Trophoblast cell (in vitro differentiated cells and primary cell): ENCODE measurements at regions not wholly inside any gene's neighbourhood (a gene's known extent, or its start where the extent isn't known, plus 50 kb on each side); places are given as distances from the start of the nearest gene placed in this dataset.
A peak's percentile ranks its signal among the peaks of the same experiment; 100 is the strongest.
"Not testable (repeated sequence)": the region's sequence is repeated elsewhere in the genome, so short reads cannot be mapped to it uniquely, and the experiment has no call there.

Experiments
- DNase-seq, 2 donors: peaks; one replicate each; pipeline ENCODE4 v3.0.0-alpha.2; 2016
- H2AFZ ChIP-seq: 2 replicates; pipeline ENCODE4 v1.6.1; 2013; ENCODE audit warnings: low read length, moderate library complexity, mild to moderate bottlenecking; ENCODE audit not compliant: insufficient read depth, poor library complexity
- H2AK5ac ChIP-seq: 2 replicates; pipeline ENCODE4 v1.6.1; 2013; ENCODE audit warnings: mild to moderate bottlenecking, low read length
- H2BK120ac ChIP-seq: 2 replicates; pipeline ENCODE4 v1.6.1; 2013; ENCODE audit warnings: low read length, mild to moderate bottlenecking, moderate library complexity; ENCODE audit not compliant: insufficient read depth, poor library complexity
- H2BK12ac ChIP-seq: 2 replicates; pipeline ENCODE4 v1.6.1; 2013; ENCODE audit warnings: mild to moderate bottlenecking, low read length, moderate library complexity
- H2BK5ac ChIP-seq: 2 replicates; pipeline ENCODE4 v1.6.1; 2013; ENCODE audit warnings: low read length, low read depth, moderate library complexity, mild to moderate bottlenecking; ENCODE audit not compliant: poor library complexity
- H3K14ac ChIP-seq: 2 replicates; pipeline ENCODE4 v1.6.1; 2013; ENCODE audit warnings: mild to moderate bottlenecking, low read length
- H3K18ac ChIP-seq: 2 replicates; pipeline ENCODE4 v1.6.1; 2013; ENCODE audit warnings: mild to moderate bottlenecking, low read length
- H3K23ac ChIP-seq: 2 replicates; pipeline ENCODE4 v1.6.1; 2013; ENCODE audit warnings: low read length
- H3K27ac ChIP-seq: 2 replicates; pipeline ENCODE4 v1.5.1; 2013; ENCODE audit warnings: low read depth, mild to moderate bottlenecking, inconsistent platforms, low read length, moderate library complexity
- H3K27me3 ChIP-seq: 2 replicates; pipeline ENCODE4 v1.6.1; 2013; ENCODE audit warnings: inconsistent platforms, mild to moderate bottlenecking, low read length, moderate library complexity; ENCODE audit not compliant: insufficient read depth
- H3K36me3 ChIP-seq, 2 experiments: 1 replicate in 1 of 2; 2 replicates in 1 of 2; pipeline ENCODE4 v1.6.1; 2013; ENCODE audit warnings: low read length in 2 of 2, mild to moderate bottlenecking in 2 of 2, moderate library complexity in 1 of 2; ENCODE audit not compliant: insufficient read depth in 2 of 2, control insufficient read depth in 1 of 2
- H3K4ac ChIP-seq: 2 replicates; pipeline ENCODE4 v1.6.1; 2013; ENCODE audit warnings: low read depth, mild to moderate bottlenecking, low read length, moderate library complexity
- H3K4me1 ChIP-seq, 2 experiments: 1 replicate in 1 of 2; 2 replicates in 1 of 2; pipeline ENCODE4 v1.6.1; 2013; ENCODE audit warnings: low read length in 2 of 2, mild to moderate bottlenecking in 2 of 2, moderate library complexity in 1 of 2; ENCODE audit not compliant: insufficient read depth in 2 of 2, control insufficient read depth in 1 of 2
- H3K4me2 ChIP-seq: 2 replicates; pipeline ENCODE4 v1.6.1; 2013; ENCODE audit warnings: inconsistent platforms, mild to moderate bottlenecking, low read length, moderate library complexity
- H3K4me3 ChIP-seq: 2 replicates; pipeline ENCODE4 v1.5.1; 2013; ENCODE audit warnings: mild to moderate bottlenecking, low read depth, low read length, inconsistent platforms
- H3K79me1 ChIP-seq: one replicate; pipeline ENCODE4 v1.6.1; 2013; ENCODE audit warnings: low read length
- H3K79me2 ChIP-seq: 2 replicates; pipeline ENCODE4 v1.6.1; 2013; ENCODE audit warnings: low read length, mild to moderate bottlenecking; ENCODE audit not compliant: control insufficient read depth, insufficient read depth, poor library complexity
- H3K9ac ChIP-seq: 2 replicates; pipeline ENCODE4 v1.6.1; 2013; ENCODE audit warnings: mild to moderate bottlenecking, low read length
- H3K9me3 ChIP-seq: 2 replicates; pipeline ENCODE4 v1.6.1; 2013; ENCODE audit warnings: low read depth, mild to moderate bottlenecking, control low read depth, inconsistent platforms, low read length; ENCODE audit not compliant: insufficient read depth
- H4K12ac ChIP-seq: 2 replicates; pipeline ENCODE4 v1.6.1; 2013; ENCODE audit warnings: low read depth, mild to moderate bottlenecking, low read length, moderate library complexity
- H4K8ac ChIP-seq: 2 replicates; pipeline ENCODE4 v1.6.1; 2013; ENCODE audit warnings: low read depth, mild to moderate bottlenecking, low read length, moderate library complexity
- H4K91ac ChIP-seq: one replicate; pipeline ENCODE4 v1.6.1; 2013; ENCODE audit warnings: low read depth, mild to moderate bottlenecking, low read length, moderate library complexity
- WGBS: extraction: QIAGEN DNeasy Blood & Tissue Kit; methylation state at CpG from one replicate; pipeline ENCODE4 v1.1.7; 2013; ENCODE audit warnings: missing lambda C conversion rate; ENCODE audit not compliant: insufficient read length, insufficient coverage; ENCODE audit errors: extremely low coverage; 5-methylcytosine and 5-hydroxymethylcytosine counted together

DNA sequence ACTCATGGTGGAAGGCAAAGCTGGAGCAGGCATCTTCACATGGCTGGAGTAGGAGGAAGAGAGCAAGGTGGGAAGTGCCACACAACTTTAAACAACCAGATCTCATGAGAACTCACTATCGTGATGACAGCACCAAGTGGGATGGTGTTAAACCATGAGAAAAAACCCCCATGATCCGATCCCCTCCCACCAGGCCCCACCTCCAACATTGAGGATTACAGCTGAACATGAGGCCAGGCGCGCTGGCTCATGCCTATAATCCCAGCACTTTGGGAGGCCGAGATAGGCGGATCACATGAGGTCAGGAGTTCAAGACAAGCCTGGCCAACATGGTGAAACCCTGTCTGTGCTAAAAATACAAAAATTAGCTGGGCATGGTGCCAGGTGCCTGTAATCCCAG lies 66.5 kb upstream of the CAPZB start:
- H3K9me3 ChIP-seq: peaks cover 19% of the 10 kb centered on the region
- H2AFZ ChIP-seq, H3K4ac ChIP-seq, H3K9ac ChIP-seq, H4K91ac ChIP-seq, H3K23ac ChIP-seq, H3K36me3 ChIP-seq, H3K79me2 ChIP-seq, H3K27me3 ChIP-seq, H2BK12ac ChIP-seq, H3K14ac ChIP-seq, H4K12ac ChIP-seq, H2BK120ac ChIP-seq, H4K8ac ChIP-seq, H3K4me1 ChIP-seq, H2AK5ac ChIP-seq, H3K79me1 ChIP-seq, H3K18ac ChIP-seq, H3K27ac ChIP-seq, H2BK5ac ChIP-seq, DNase-seq, H3K4me2 ChIP-seq, H3K4me3 ChIP-seq: not testable (repeated sequence)
- no CpG with 5 or more reads among the region's 6 CpGs for WGBS

DNA sequence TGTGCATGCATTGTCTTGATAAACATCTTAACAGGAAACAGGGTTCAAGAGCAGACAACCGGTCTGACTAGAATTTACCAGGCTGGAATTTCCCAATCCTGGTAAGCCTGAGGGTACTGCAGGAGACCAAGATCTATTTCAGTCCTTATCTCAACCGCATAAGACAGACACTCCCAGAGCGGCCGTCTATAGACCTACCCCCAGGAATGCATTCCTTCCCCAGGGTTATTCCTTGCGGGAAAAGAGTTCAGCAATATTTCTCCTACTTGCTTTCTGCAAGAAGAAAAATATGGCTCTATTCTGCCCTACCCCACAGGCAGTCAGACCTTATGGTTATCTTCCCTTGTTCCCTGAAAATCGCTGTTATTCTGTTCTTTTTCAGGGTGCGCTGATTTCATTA lies 65.1 kb upstream of the CAPZB start:
- not testable (repeated sequence) for H3K27me3 ChIP-seq, H4K8ac ChIP-seq, H3K4me3 ChIP-seq, H2BK12ac ChIP-seq, H3K36me3 ChIP-seq, H4K91ac ChIP-seq, H3K4me2 ChIP-seq, H2AFZ ChIP-seq, H3K23ac ChIP-seq, H3K4ac ChIP-seq, H3K9ac ChIP-seq, H3K79me1 ChIP-seq, H3K14ac ChIP-seq, H2BK120ac ChIP-seq, H3K4me1 ChIP-seq, H2BK5ac ChIP-seq, H3K79me2 ChIP-seq, H3K18ac ChIP-seq, H3K27ac ChIP-seq, H4K12ac ChIP-seq, H2AK5ac ChIP-seq
- peaks cover 19% of the 10 kb centered on the region for H3K9me3 ChIP-seq
- no CpG with 5 or more reads among the region's 7 CpGs for WGBS
- peak; percentile 63 to 79 for DNase-seq

GRCh38 chr1:19547814-19548213 lies 62.5 kb upstream of the CAPZB start:
- no peaks in the 10 kb centered on the region for H3K79me1 ChIP-seq
- no peaks in the 10 kb centered on the region for H3K79me2 ChIP-seq
- no peak overlapping the region for H2AK5ac ChIP-seq
- H3K23ac ChIP-seq: no peak overlapping the region
- peaks cover 0 to 1% of the 10 kb centered on the region in 2 experiments for H3K36me3 ChIP-seq
- DNase-seq: no peak
- no CpG with 5 or more reads among the region's 1 CpG for WGBS
- no peak overlapping the region for H4K12ac ChIP-seq
- no peak overlapping the region for H3K18ac ChIP-seq
- H3K9me3 ChIP-seq: peaks cover 19% of the 10 kb centered on the region
- H3K4ac ChIP-seq: no peak overlapping the region
- H2BK120ac ChIP-seq: no peak overlapping the region
- H3K4me1 ChIP-seq: no peaks in the 10 kb centered on the region
- no peak overlapping the region for H3K14ac ChIP-seq
- H3K27me3 ChIP-seq: no peaks in the 10 kb centered on the region
- H3K9ac ChIP-seq: no peak overlapping the region
- no peak overlapping the region for H2BK5ac ChIP-seq
- no peak overlapping the region for H2BK12ac ChIP-seq
- H3K27ac ChIP-seq: no peak overlapping the region
- H2AFZ ChIP-seq: no peak overlapping the region
- H4K8ac ChIP-seq: no peak overlapping the region
- no peak overlapping the region for H3K4me3 ChIP-seq
- no peak overlapping the region for H3K4me2 ChIP-seq
- H4K91ac ChIP-seq: no peak overlapping the region

DNA sequence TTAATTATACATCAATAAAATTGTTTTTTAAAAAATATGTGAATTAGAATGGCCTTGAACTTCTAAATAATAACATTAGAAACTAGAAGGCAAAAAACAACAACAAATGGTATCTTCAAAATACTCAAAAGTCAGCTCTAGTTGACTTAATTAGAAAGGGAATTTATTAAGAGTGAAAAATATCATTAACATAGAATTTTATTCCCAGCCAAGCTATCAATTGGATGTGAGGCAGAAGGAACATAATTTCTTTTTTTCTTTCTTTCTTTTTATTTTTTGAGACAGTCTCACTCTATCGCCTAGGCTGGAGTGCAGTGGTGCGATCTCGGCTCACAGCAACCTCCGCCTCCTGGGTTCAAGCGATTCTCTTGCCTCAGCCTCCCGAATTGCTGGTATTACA lies 51.2 kb upstream of the CAPZB start:
- H2BK120ac ChIP-seq: no peak overlapping the region
- H2AFZ ChIP-seq: no peak overlapping the region
- no peaks in the 10 kb centered on the region for H3K79me1 ChIP-seq
- H4K8ac ChIP-seq: no peak overlapping the region
- no peak overlapping the region for H3K23ac ChIP-seq
- no peaks in the 10 kb centered on the region for H3K27me3 ChIP-seq
- no peak overlapping the region for H3K4me3 ChIP-seq
- peaks cover 6% of the 10 kb centered on the region for H3K9me3 ChIP-seq
- no peak overlapping the region for H4K91ac ChIP-seq
- no peak overlapping the region for H3K9ac ChIP-seq
- H3K79me2 ChIP-seq: no peaks in the 10 kb centered on the region
- H3K4me1 ChIP-seq: peaks cover 0 to 3% of the 10 kb centered on the region in 2 experiments
- no CpG with 5 or more reads among the region's 6 CpGs for WGBS
- no peak overlapping the region for H3K4ac ChIP-seq
- H3K27ac ChIP-seq: no peak overlapping the region
- no peak overlapping the region for H3K14ac ChIP-seq
- H3K36me3 ChIP-seq: no peaks in the 10 kb centered on the region
- H4K12ac ChIP-seq: no peak overlapping the region
- H3K18ac ChIP-seq: no peak overlapping the region
- H2BK5ac ChIP-seq: no peak overlapping the region
- H2AK5ac ChIP-seq: no peak overlapping the region
- no peak for DNase-seq
- no peak overlapping the region for H2BK12ac ChIP-seq
- H3K4me2 ChIP-seq: no peak overlapping the region
